HepG2 (cell line): ENCODE measurements at regions not wholly inside any gene's neighbourhood (a gene's known extent, or its start where the extent isn't known, plus 50 kb on each side); places are given as distances from the start of the nearest gene placed in this dataset.

Experiments
- ADNP ChIP-seq: sonication (generic); formaldehyde crosslinking; IDR thresholded peaks from 2 replicates; pipeline ENCODE4 v1.4.0; 2020; ENCODE audit warnings: missing genetic modification reagents
- HNF4A ChIP-seq: sonication (generic); formaldehyde crosslinking; IDR thresholded peaks from 2 replicates; pipeline ENCODE4 v1.4.0; 2020; ENCODE audit warnings: missing genetic modification reagents
- HNRNPK ChIP-seq: fragments of 200-400 bp; formaldehyde crosslinking; IDR thresholded peaks from 2 replicates; pipeline ENCODE4 v1.6.1; 2018; ENCODE audit warnings: low read length, low read depth, moderate library complexity, mild to moderate bottlenecking; ENCODE audit not compliant: poor library complexity, severe bottlenecking
- POGZ ChIP-seq: sonication (generic); formaldehyde crosslinking; IDR thresholded peaks from 2 replicates; pipeline ENCODE4 v1.4.0; 2020; ENCODE audit warnings: mild to moderate bottlenecking, missing genetic modification reagents
- RARG ChIP-seq: sonication (generic); formaldehyde crosslinking; IDR thresholded peaks from 2 replicates; pipeline ENCODE4 v1.4.0; 2020; ENCODE audit warnings: low read depth, mild to moderate bottlenecking, missing genetic modification reagents
- RCOR2 ChIP-seq: IDR thresholded peaks from 2 replicates; pipeline ENCODE4 v1.6.1; 2016; ENCODE audit warnings: missing biosample characterization, missing genetic modification reagents
- SALL1 ChIP-seq: sonication (generic); formaldehyde crosslinking; IDR thresholded peaks from 2 replicates; pipeline ENCODE4 v1.8.0; 2022; ENCODE audit warnings: mild to moderate bottlenecking, missing genetic modification reagents
- SAP130 ChIP-seq: IDR thresholded peaks from 2 replicates; pipeline ENCODE4 v1.6.1; 2016; ENCODE audit warnings: low read depth
- SOX5 ChIP-seq: IDR thresholded peaks from 2 replicates; pipeline ENCODE4 v1.6.1; 2016; ENCODE audit warnings: borderline replicate concordance
- SP2 ChIP-seq: sonication (generic); formaldehyde crosslinking; IDR thresholded peaks from 2 replicates; pipeline ENCODE4 v1.5.1; 2020; ENCODE audit warnings: mild to moderate bottlenecking, missing genetic modification reagents
- TOPORS ChIP-seq: sonication (generic); formaldehyde crosslinking; IDR thresholded peaks from 2 replicates; pipeline ENCODE4 v1.8.0; 2023; ENCODE audit warnings: mild to moderate bottlenecking, missing genetic modification reagents
- TSC22D2 ChIP-seq: sonication (generic); formaldehyde crosslinking; IDR thresholded peaks from 2 replicates; pipeline ENCODE4 v1.5.1; 2020; ENCODE audit warnings: missing genetic modification reagents, mild to moderate bottlenecking, borderline replicate concordance
- ZBTB14 ChIP-seq: sonication (generic); formaldehyde crosslinking; IDR thresholded peaks from 2 replicates; pipeline ENCODE4 v1.4.0; 2020; ENCODE audit warnings: missing genetic modification reagents
- ZFP41 ChIP-seq: sonication (generic); formaldehyde crosslinking; IDR thresholded peaks from 2 replicates; pipeline ENCODE4 v1.4.0; 2020; ENCODE audit warnings: mild to moderate bottlenecking, missing genetic modification reagents, borderline replicate concordance
- ZFX ChIP-seq: sonication (generic); formaldehyde crosslinking; IDR thresholded peaks from 2 replicates; pipeline ENCODE4 v1.4.0; 2020; ENCODE audit warnings: mild to moderate bottlenecking, low read depth, missing genetic modification reagents, moderate library complexity
- ZNF260 ChIP-seq: sonication (generic); formaldehyde crosslinking; IDR thresholded peaks from 2 replicates; pipeline ENCODE4 v1.4.0; 2020; ENCODE audit warnings: missing genetic modification reagents, low read depth, mild to moderate bottlenecking, borderline replicate concordance
- ZNF501 ChIP-seq: sonication (generic); formaldehyde crosslinking; IDR thresholded peaks from 2 replicates; pipeline ENCODE4 v1.5.1; 2020; ENCODE audit warnings: mild to moderate bottlenecking, moderate library complexity, missing genetic modification reagents
- TF ChIP-seq, protein P1 (sequence below): sonication (generic); formaldehyde crosslinking; conservative IDR thresholded peaks from 2 replicates; pipeline ENCODE4 v1.4.0; 2020; ENCODE audit warnings: mild to moderate bottlenecking, missing genetic modification reagents, moderate library complexity
- TF ChIP-seq, protein P2 (sequence below): sonication (generic); formaldehyde crosslinking; IDR thresholded peaks from 2 replicates; pipeline ENCODE4 v1.9.0; 2021; ENCODE audit warnings: missing genetic modification reagents, borderline replicate concordance
- TF ChIP-seq, protein P3 (sequence below): IDR thresholded peaks from 2 replicates; pipeline ENCODE4 v1.4.0; 2020; ENCODE audit warnings: mild to moderate bottlenecking, missing genetic modification reagents

DNA sequence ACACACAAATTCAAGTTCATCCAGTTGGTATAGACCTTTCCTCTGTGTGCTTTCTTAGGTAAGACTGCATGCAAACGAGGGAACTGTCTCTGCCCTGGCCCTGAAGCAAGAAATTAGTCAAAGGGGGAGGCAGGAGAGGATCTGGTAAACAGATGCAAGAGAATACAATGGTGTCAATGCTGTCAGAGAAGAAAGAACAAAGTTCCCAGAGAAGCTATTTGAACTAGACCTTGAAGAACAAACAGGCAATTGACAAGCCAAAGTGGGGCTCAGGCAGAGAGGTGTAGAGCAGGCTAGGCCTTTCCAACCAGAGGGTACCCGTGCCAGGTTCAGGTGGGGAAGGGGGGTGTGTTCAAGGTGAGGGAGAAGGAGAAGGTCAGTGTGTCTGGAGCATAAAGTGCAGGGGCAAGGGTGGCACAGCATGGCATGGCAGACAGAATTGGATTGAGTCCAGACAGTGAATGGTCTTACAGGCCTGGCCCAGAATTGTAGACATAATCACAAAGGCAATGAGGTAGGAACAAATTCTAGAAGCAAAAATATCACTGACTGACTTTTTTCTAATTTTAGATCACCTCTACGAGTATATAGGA, 95.0 kb upstream of the STARD13 start (continued):
- TF ChIP-seq, protein P1, sequence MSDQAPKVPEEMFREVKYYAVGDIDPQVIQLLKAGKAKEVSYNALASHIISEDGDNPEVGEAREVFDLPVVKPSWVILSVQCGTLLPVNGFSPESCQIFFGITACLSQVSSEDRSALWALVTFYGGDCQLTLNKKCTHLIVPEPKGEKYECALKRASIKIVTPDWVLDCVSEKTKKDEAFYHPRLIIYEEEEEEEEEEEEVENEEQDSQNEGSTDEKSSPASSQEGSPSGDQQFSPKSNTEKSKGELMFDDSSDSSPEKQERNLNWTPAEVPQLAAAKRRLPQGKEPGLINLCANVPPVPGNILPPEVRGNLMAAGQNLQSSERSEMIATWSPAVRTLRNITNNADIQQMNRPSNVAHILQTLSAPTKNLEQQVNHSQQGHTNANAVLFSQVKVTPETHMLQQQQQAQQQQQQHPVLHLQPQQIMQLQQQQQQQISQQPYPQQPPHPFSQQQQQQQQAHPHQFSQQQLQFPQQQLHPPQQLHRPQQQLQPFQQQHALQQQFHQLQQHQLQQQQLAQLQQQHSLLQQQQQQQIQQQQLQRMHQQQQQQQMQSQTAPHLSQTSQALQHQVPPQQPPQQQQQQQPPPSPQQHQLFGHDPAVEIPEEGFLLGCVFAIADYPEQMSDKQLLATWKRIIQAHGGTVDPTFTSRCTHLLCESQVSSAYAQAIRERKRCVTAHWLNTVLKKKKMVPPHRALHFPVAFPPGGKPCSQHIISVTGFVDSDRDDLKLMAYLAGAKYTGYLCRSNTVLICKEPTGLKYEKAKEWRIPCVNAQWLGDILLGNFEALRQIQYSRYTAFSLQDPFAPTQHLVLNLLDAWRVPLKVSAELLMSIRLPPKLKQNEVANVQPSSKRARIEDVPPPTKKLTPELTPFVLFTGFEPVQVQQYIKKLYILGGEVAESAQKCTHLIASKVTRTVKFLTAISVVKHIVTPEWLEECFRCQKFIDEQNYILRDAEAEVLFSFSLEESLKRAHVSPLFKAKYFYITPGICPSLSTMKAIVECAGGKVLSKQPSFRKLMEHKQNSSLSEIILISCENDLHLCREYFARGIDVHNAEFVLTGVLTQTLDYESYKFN (CRISPR knock-in tag): peak; percentile 57
- 0 out of 2 replicates have a peak, but pooled peaks have one; percentile 45 for TF ChIP-seq ZFX (CRISPR knock-in tag)
- TF ChIP-seq SAP130 (CRISPR knock-in tag): peak; percentile 41
- no peak for TF ChIP-seq RCOR2 (CRISPR knock-in tag)
- TF ChIP-seq RARG (CRISPR knock-in tag): no peak
- no peak for TF ChIP-seq TSC22D2 (CRISPR knock-in tag)
- TF ChIP-seq SP2 (CRISPR knock-in tag): no peak
- no peak for TF ChIP-seq TOPORS (CRISPR knock-in tag)
- peak; percentile 96 for TF ChIP-seq SOX5
- TF ChIP-seq ZNF501 (CRISPR knock-in tag): no peak
- no peak for TF ChIP-seq ZNF260 (CRISPR knock-in tag)
- TF ChIP-seq, protein P2, sequence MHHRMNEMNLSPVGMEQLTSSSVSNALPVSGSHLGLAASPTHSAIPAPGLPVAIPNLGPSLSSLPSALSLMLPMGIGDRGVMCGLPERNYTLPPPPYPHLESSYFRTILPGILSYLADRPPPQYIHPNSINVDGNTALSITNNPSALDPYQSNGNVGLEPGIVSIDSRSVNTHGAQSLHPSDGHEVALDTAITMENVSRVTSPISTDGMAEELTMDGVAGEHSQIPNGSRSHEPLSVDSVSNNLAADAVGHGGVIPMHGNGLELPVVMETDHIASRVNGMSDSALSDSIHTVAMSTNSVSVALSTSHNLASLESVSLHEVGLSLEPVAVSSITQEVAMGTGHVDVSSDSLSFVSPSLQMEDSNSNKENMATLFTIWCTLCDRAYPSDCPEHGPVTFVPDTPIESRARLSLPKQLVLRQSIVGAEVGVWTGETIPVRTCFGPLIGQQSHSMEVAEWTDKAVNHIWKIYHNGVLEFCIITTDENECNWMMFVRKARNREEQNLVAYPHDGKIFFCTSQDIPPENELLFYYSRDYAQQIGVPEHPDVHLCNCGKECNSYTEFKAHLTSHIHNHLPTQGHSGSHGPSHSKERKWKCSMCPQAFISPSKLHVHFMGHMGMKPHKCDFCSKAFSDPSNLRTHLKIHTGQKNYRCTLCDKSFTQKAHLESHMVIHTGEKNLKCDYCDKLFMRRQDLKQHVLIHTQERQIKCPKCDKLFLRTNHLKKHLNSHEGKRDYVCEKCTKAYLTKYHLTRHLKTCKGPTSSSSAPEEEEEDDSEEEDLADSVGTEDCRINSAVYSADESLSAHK (CRISPR knock-in tag): no peak
- no peak for TF ChIP-seq ZBTB14 (CRISPR knock-in tag)
- TF ChIP-seq HNRNPK: no peak
- no peak for TF ChIP-seq ZFP41 (CRISPR knock-in tag)
- 0 out of 2 replicates have a peak, but pooled peaks have one; percentile 45 for TF ChIP-seq POGZ
- TF ChIP-seq, protein P3, sequence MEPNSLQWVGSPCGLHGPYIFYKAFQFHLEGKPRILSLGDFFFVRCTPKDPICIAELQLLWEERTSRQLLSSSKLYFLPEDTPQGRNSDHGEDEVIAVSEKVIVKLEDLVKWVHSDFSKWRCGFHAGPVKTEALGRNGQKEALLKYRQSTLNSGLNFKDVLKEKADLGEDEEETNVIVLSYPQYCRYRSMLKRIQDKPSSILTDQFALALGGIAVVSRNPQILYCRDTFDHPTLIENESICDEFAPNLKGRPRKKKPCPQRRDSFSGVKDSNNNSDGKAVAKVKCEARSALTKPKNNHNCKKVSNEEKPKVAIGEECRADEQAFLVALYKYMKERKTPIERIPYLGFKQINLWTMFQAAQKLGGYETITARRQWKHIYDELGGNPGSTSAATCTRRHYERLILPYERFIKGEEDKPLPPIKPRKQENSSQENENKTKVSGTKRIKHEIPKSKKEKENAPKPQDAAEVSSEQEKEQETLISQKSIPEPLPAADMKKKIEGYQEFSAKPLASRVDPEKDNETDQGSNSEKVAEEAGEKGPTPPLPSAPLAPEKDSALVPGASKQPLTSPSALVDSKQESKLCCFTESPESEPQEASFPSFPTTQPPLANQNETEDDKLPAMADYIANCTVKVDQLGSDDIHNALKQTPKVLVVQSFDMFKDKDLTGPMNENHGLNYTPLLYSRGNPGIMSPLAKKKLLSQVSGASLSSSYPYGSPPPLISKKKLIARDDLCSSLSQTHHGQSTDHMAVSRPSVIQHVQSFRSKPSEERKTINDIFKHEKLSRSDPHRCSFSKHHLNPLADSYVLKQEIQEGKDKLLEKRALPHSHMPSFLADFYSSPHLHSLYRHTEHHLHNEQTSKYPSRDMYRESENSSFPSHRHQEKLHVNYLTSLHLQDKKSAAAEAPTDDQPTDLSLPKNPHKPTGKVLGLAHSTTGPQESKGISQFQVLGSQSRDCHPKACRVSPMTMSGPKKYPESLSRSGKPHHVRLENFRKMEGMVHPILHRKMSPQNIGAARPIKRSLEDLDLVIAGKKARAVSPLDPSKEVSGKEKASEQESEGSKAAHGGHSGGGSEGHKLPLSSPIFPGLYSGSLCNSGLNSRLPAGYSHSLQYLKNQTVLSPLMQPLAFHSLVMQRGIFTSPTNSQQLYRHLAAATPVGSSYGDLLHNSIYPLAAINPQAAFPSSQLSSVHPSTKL: peak; percentile 88
- TF ChIP-seq SALL1 (CRISPR knock-in tag): peak; percentile 54; the same call in 1 of the 2 replicates
- 0 out of 2 replicates have a peak, but pooled peaks have one; percentile 39 for TF ChIP-seq HNF4A
- no peak for TF ChIP-seq ADNP
